ENCODE measurements at regions not wholly inside any gene's neighbourhood (a gene's known extent, or its start where the extent isn't known, plus 50 kb on each side); places are given as distances from the start of the nearest gene placed in this dataset.
A peak's percentile ranks its signal among the peaks of the same experiment; 100 is the strongest.

DNA sequence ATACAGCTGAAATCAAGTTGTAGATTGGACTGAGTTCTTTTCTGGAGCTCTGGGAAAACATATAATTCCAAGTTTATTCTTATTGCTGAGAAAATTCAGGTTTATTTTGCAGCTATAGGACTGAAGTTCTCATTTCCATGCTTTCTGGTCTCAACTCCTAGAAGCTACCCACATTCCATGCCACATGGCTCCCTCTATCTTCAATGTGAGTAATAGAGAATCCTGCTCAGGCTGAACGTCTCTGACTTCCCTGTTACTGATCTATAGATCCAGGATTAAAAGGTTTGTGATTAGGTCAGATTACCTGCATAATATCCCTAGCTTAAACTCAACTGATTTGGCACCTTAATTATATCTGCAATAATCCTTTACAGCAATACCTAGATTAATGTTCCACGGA, 453.8 kb upstream of the MC4R start:
- no peak for DNase-seq

- no peak for DNase-seq
These were observed 459.4 kb upstream of the MC4R start for GRCh38 chr18:60831971-60832370.

DNA sequence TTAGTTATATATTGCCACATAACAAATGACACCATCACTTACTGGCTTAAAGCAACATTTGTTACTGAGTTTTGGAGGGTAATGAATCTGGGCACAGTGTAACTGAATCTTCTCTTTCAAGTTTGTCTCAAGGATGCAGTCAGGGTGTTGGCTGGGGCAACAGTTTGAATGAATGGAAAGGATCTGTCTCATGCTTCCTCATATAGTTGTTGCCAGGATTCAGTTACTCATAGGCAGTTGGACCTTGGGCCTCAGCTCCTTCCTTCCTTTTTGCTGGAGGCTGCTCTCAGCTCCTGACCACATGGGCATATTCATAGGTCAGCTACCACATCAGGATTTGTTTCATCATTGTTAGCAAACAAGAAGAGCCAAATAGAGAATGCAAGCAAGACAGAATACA, 466.1 kb upstream of the MC4R start:
- peak; percentile 3 for DNase-seq

DNA sequence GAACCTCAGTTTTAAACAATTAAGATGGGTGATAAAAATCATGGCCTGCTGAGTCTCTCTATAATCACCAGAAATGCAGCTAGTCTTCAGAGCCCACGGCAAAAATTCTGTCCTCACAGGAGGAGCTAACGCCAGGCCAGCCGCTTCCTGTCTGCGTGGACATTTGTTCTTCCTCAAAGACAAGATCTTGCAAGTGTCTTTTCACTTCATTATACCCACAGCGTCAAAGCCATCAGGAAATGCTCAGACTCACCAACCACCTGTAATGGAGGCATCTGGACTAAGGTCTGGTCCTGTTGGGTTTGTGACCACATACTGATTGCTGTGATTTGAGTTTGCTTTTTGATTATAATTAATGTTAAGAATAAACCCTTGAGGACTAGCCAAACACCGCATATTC, 473.8 kb upstream of the MC4R start:
- DNase-seq, result no peak

DNA sequence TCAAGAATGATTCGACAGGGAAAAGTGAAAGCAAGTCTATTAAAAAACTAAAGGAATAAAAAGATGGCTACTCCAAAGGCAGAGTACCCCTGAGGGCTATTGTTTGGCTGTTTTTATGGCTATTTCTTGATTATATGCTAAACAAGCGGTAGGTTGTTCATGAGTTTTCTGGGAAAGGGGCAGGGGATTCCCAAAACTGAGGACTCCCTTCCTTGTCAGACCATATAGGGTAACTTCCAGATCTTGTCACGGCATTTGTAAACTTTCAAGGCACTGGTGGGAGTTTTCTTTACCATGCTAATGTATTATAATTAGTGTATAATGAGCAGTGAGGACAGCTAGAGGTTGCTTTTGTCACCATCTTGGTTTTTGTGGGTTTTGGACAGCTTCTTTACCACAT, 474.9 kb upstream of the MC4R start:
- no peak for DNase-seq

DNA sequence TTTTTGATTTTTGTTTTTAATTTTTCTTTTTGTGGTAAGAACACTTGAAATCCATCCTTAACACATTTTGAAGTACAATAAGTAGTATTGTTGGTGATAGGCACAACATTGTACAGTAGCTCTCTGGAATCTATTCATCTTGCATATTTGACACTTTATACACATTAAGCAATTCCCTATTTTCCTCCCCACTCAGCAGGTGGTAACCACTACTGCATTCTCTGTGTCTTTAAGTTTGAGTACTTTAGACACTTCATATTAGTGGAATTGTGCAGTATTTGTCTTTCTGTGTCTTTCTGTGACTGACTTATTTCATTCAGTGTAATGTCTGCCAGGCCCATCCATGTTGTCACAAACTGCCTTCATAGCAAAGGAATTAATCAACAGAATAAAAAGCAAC, 471.7 kb upstream of the CDH20 start:
- DNase-seq, result no peak

- DNase-seq, result no peak
These were observed 470.2 kb upstream of the CDH20 start for GRCh38 chr18:60862988-60863387.

- no peak for DNase-seq
These were observed 467.4 kb upstream of the CDH20 start for GRCh38 chr18:60865801-60866200.

DNA sequence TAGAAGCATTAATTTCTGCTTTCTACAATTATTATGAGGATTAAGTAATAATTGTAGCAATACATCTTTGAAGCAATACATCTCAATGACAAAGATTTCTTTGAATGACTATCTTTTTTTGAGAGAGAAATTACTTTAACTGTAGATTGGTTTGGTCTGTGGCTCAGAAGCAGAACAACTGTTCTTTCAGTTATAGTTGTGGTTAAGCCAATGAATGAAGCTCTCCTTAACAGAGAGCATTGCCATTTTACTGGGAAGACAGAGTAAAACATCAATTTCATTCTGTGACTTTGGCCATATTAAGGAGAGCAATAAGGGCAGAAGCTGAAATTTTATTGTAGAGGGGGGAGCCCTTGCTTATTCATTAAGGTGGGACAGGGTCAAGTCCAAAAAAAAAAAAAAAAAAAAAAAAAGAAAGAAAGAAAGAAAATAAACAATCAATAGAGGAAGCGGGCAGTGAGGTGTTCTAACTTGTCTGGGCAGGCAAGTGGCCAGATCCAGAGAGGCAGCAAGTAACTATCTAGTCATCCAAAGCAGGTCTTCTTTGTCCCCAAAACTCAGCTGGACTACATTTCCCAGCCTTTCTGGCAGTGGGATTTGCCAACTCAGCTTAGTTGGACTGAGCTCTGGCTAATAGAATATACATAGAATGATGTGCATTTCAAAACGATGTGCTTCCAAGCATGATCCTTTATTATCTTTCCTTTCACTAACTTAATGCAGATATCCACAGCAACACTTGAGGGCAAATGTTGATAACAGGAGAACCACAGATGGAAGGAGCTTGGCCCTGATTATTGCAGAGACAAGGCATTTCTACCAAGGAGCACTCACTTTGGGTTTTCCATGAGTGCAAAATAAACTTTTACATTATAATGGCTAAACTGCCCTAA, 462.7 kb upstream of the CDH20 start:
- no peak for DNase-seq

DNA sequence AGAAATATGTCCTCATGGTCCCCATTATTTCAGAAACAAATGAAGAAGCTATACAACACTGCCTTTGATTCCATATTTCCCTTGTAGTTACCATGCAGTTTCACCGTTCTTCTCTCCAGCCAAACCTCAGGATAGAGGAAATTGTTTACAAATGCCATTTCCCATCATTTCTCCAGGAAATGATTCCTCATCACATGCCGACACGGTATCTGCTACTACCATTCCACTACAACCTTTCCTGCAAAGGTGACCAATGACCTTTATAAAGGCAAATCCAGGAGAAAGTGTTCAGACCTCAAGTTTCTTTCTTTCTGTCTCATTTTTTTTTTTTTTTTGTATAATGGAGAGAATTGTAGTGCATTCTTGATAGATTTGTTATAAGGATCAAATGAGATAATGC, 460.8 kb upstream of the CDH20 start:
- no peak for DNase-seq

GRCh38 chr18:60873708-60874107, 459.5 kb upstream of the CDH20 start:
- no peak for DNase-seq

GRCh38 chr18:60875957-60876507, 457.2 kb upstream of the CDH20 start:
- DNase-seq, result no peak

DNA sequence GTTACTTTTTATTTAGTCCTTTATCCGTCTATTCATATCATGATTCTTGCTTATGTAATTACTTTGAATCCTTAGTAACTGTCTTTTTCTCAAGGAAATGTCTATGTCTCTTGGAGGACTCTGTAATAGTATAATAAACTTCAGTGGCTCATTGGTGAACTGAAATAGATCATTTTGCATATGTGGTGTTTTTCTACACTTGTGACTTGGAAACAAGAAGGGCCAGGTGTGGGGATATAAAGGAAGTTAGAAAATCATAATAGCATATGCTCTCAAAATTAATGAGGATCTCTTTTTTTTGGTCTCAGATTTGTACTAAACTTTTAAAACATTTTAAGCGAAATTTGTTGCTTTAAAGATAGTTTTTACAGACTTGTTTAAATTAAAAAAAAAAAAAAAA, 453.0 kb upstream of the CDH20 start:
- DNase-seq, result no peak

DNA sequence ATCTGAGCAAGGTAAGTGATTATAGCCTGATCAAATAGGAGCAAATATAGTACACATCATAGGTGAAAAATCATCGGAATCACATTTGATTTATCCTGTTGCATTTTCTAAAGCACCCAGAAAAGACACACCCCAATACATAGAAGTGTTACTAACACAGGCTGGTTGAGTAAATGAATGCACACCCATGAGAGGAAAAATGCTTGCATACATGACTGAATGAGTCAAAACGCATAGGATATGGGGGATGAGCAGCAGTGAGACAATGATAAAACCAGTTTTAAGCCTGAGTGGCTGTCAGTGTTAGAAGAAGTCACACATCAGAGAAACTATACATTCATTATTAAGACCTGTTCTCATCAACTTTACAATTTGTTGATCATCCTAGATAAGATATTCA, 449.6 kb upstream of the CDH20 start:
- DNase-seq, result no peak

DNA sequence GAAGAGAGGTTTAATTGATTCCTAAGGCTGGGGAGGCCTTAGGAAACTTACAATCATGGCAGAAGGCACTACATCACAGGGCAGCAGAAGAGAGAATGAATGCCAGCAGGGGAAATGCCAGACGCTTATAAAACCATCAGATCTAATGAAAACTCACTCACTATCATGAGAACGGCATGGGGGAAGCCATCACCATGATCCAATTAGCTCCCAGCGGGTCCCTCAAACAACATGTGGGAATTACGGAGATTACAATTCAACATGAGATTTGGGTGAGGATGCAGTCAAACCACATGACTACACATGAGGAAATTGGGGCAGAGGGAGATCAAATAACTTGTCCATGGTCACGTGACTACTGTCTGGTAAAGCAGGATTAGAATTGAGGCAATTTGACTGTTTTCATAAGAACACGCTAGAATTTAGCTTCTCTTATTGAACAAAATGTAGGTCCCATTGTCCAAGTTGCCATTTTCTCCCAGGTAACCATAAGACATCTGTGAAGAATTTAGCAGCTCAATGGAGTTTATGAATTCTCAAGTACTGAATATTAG, 445.1 kb upstream of the CDH20 start:
- DNase-seq, result no peak

DNA sequence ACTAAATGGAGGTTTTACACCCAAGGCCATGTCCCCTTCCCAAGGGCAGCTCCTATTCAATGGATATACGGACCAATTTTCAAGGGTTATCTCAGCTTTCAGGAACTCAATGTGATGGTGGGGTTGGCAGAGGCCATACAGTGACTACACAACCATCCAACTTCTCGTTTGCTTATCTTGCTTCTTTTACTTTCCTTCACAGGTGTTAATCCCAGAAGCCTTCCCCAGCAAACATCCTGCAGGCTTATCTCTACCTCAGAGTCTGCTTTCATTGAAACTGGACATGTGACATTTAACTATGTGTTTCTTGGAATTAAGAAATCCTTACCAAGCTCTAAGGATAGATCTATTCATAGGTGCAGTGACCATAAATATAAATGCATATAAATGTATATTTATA, 443.8 kb upstream of the CDH20 start:
- DNase-seq, result no peak

DNA sequence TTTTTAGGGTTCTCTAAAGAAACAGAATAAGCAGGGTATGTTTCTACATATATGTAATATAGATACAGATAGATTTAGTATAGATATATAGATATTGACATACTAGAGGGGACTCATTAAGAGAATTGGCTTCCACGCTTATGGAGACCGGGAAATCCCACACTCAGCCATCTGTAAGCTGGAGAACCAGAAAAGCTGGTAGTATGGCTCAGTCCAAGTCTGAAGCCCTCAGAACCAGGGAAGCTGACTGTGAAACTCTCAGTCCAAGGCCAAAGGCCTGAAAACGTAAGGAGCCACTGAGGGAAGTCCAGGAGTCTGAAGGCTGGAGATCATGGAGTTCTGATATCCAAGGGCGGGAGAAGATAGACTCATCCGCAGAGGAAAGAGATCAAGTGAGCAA, 441.3 kb upstream of the CDH20 start:
- no peak for DNase-seq

- DNase-seq, result no peak
These were observed 440.8 kb upstream of the CDH20 start for GRCh38 chr18:60892441-60892840.

DNA sequence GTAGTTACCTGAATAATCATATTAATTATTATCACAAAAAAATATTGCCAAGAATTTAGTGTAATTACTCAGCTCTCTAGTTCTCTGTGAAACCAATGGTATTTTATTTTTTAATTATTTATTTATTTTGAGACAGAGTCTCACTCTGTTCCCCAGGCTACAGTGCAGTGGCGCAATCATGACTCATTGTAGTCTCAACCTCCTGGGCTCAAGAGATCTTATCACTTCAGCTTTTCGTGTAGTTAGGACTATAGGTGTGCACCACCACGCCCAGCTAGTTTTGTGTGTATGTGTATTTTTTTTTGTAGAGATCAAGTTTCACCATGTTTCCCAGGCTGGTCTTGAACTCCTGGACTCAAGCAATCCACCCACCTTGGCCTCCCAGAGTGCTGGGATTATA, 440.4 kb upstream of the CDH20 start:
- DNase-seq, result no peak

GRCh38 chr18:60893355-60894097, 439.7 kb upstream of the CDH20 start:
- DNase-seq, result no peak

DNA sequence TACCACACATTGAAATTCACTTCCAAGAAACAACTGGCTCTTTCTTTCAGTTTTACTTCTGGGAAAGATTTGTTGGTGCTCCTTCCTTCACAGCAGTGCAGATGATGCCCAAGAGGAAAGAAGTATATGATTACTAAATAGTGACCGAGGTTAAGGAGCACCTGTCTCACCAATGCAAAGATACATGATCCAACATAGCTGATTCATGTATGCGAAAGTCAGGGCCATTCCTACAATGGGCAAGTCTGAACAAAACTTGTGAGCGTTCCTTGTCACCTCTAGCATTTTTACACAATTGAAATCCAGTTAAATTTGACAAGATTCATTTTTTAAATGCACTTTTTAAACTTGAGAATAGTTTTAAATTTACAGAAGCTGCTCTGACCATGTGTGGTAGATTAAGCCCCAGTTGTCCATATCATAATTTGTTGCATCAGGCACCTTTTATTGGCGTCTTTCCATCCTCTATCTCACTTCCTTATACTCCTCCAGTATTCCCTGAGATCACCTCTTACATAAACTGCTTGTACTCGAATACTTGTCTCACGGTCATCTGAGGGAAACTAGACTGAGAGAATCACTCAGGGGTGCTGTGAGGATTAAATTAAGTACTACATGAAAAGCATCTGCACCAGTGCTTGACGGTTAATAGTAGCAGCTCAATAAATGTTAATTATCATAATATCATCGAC, 438.8 kb upstream of the CDH20 start:
- DNase-seq, result no peak

DNA sequence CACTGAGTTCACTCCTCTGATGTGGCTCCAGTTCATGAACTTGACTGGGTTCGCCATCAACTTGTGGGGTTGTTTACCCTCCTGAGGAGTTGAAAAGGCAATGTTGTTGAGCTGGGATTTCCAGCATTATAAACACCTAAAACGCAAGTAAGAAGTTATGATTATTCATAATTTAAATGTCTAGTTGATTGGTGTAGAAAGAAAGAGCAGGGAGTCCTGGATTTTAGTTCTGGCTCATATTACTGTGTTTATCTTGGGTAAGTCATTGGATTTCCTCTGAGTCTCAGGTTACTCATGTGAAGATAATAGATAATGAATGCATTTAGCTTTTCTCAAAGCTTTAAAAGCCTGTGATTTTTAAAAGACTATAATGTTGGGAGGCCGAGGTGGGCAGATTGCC, 438.0 kb upstream of the CDH20 start:
- DNase-seq, result no peak

DNA sequence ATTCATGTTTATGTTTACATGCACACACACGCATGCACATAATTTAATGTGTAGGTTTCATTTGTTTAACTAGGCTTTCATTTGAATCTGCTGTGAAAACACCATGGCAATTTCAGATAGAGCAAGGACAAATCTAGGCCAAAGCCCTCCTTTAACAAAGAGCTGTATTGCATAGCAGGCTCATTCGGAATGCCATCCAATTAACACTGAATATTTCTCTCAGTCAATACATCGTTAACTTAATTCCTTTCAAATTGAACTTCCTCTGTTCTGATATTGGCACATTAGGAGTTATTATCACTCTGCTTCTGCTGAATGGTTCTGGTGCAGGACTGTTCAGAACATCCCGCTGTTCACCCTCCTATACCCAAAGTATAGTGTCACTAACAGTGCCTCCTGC, 435.1 kb upstream of the CDH20 start:
- DNase-seq, result no peak
